Renal pelvis (tissue), 1 donor: ENCODE measurements at regions not wholly inside any gene's neighbourhood (a gene's known extent, or its start where the extent isn't known, plus 50 kb on each side); places are given as distances from the start of the nearest gene placed in this dataset.

Experiments
- DNase-seq: peaks from one replicate; pipeline ENCODE4 v3.0.0-alpha.2; 2013

- DNase-seq = no peak
Observed at GRCh38 chr18:65547046-65547445, 203.8 kb upstream of the CDH7 start.

- no peak for DNase-seq
Observed at GRCh38 chr18:65544701-65545100, 206.1 kb upstream of the CDH7 start.

GRCh38 chr18:65527879-65528633 lies 222.8 kb upstream of the CDH7 start:
- peak; percentile 61 for DNase-seq

GRCh38 chr18:65526099-65526498 lies 224.7 kb upstream of the CDH7 start:
- no peak for DNase-seq

GRCh38 chr18:65523461-65523860 lies 227.4 kb upstream of the CDH7 start:
- no peak for DNase-seq

GRCh38 chr18:65522907-65523306 lies 227.9 kb upstream of the CDH7 start:
- no peak for DNase-seq

- no peak for DNase-seq
Observed at GRCh38 chr18:65516209-65516608, 234.6 kb upstream of the CDH7 start.

GRCh38 chr18:65498605-65499004 lies 252.2 kb upstream of the CDH7 start:
- DNase-seq = no peak

GRCh38 chr18:65487569-65487968 lies 263.2 kb upstream of the CDH7 start:
- DNase-seq = no peak

- DNase-seq = no peak
Observed at GRCh38 chr18:65477455-65477854, 273.4 kb upstream of the CDH7 start.

GRCh38 chr18:65468881-65469280 lies 281.9 kb upstream of the CDH7 start:
- DNase-seq = no peak

GRCh38 chr18:65464361-65464760 lies 286.5 kb upstream of the CDH7 start:
- DNase-seq = no peak

GRCh38 chr18:65459741-65460140 lies 291.1 kb upstream of the CDH7 start:
- DNase-seq = no peak

GRCh38 chr18:65458871-65459270 lies 291.9 kb upstream of the CDH7 start:
- no peak for DNase-seq

- peak; percentile 10 for DNase-seq
Observed at GRCh38 chr18:65439188-65439587, 311.6 kb upstream of the CDH7 start.

- no peak for DNase-seq
Observed at GRCh38 chr18:65436430-65436829, 314.4 kb upstream of the CDH7 start.

- no peak for DNase-seq
Observed at GRCh38 chr18:65435534-65435933, 315.3 kb upstream of the CDH7 start.

GRCh38 chr18:65429601-65430000 lies 321.2 kb upstream of the CDH7 start:
- DNase-seq = no peak

GRCh38 chr18:65425366-65425765 lies 325.4 kb upstream of the CDH7 start:
- no peak for DNase-seq

- peak; percentile 17 for DNase-seq
Observed at GRCh38 chr18:65423776-65424175, 327.0 kb upstream of the CDH7 start.

- DNase-seq = no peak
Observed at GRCh38 chr18:65422544-65423136, 328.2 kb upstream of the CDH7 start.

- DNase-seq = peak; percentile 12
Observed at GRCh38 chr18:65415098-65415497, 335.7 kb upstream of the CDH7 start.

- no peak for DNase-seq
Observed at GRCh38 chr18:65414501-65414900, 336.3 kb upstream of the CDH7 start.

GRCh38 chr18:65411061-65411460 lies 339.8 kb upstream of the CDH7 start:
- no peak for DNase-seq
